SU-DHL-6 (cell line): ENCODE measurements at regions not wholly inside any gene's neighbourhood (a gene's known extent, or its start where the extent isn't known, plus 50 kb on each side); places are given as distances from the start of the nearest gene placed in this dataset.

Experiments
- EZH2phosphoT487 ChIP-seq: fragments of 200-600 bp; sonication (generic), shearing (Covaris generic); conservative IDR thresholded peaks from 2 replicates; pipeline ENCODE4 v1.6.1; 2018; ENCODE audit warnings: mild to moderate bottlenecking, antibody characterized with exemption, low read length, moderate library complexity, mixed read lengths
- TF ChIP-seq, protein P1 (sequence below): fragments of 200-600 bp; sonication (generic); IDR thresholded peaks from one replicate; pipeline ENCODE4 v1.5.1; 2017; ENCODE audit warnings: antibody characterized with exemption, mild to moderate bottlenecking, low read length, moderate library complexity; ENCODE audit not compliant: insufficient read depth, poor library complexity, severe bottlenecking

DNA sequence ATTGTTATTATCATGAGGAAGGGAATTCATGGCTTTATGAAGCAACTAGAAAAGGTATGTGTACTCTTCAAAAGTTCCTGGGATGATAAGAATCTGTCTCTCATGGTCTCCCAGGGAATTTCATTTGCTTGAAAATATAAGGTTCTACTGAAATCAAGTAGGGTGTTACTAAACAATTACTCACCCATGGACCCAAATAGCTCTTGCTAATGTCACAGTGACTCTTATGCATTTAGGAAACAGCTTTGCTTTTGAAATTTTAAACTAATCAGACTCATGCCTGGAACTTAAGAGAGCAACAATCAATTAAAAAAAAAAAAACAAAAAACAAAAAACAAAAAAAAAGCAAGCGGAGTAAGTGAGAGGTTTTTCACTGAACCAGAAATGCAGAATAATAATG is 1546.3 kb upstream of the TENM4 start:
- TF ChIP-seq, protein P1, sequence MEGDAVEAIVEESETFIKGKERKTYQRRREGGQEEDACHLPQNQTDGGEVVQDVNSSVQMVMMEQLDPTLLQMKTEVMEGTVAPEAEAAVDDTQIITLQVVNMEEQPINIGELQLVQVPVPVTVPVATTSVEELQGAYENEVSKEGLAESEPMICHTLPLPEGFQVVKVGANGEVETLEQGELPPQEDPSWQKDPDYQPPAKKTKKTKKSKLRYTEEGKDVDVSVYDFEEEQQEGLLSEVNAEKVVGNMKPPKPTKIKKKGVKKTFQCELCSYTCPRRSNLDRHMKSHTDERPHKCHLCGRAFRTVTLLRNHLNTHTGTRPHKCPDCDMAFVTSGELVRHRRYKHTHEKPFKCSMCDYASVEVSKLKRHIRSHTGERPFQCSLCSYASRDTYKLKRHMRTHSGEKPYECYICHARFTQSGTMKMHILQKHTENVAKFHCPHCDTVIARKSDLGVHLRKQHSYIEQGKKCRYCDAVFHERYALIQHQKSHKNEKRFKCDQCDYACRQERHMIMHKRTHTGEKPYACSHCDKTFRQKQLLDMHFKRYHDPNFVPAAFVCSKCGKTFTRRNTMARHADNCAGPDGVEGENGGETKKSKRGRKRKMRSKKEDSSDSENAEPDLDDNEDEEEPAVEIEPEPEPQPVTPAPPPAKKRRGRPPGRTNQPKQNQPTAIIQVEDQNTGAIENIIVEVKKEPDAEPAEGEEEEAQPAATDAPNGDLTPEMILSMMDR: no peak
- no peak for TF ChIP-seq EZH2phosphoT487
